ENCODE measurements at regions not wholly inside any gene's neighbourhood (a gene's known extent, or its start where the extent isn't known, plus 50 kb on each side); places are given as distances from the start of the nearest gene placed in this dataset.

- TF ChIP-seq, protein P1, sequence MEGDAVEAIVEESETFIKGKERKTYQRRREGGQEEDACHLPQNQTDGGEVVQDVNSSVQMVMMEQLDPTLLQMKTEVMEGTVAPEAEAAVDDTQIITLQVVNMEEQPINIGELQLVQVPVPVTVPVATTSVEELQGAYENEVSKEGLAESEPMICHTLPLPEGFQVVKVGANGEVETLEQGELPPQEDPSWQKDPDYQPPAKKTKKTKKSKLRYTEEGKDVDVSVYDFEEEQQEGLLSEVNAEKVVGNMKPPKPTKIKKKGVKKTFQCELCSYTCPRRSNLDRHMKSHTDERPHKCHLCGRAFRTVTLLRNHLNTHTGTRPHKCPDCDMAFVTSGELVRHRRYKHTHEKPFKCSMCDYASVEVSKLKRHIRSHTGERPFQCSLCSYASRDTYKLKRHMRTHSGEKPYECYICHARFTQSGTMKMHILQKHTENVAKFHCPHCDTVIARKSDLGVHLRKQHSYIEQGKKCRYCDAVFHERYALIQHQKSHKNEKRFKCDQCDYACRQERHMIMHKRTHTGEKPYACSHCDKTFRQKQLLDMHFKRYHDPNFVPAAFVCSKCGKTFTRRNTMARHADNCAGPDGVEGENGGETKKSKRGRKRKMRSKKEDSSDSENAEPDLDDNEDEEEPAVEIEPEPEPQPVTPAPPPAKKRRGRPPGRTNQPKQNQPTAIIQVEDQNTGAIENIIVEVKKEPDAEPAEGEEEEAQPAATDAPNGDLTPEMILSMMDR (conservative IDR thresholded peaks at IDR 0.05), result no peak
- no peak overlapping the region for H3K27ac ChIP-seq
Measured at GRCh38 chr4:22245294-22245693, 270.6 kb downstream of the ADGRA3 start.

DNA sequence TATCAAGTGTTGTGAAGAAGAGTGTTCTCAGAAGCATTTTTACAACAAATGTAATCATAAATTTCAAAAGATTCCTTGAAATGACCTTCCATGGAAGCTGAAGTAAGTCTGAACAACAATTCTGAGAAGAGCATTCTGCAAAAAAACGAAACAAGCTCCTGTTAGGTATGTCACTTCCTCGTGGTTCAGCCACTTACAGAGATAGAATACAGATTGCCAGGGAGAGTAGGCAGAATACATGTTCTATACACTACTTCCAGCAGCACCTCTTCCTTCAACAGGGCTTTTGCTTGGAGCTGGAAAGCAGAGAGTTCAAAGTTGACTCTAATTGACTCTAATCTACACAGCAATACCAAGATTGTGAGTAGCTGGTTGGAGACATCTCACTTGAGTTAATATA is 274.5 kb downstream of the ADGRA3 start:
- no peak overlapping the region for H3K27ac ChIP-seq
- TF ChIP-seq, protein P1 (conservative IDR thresholded peaks at IDR 0.05), result no peak

DNA sequence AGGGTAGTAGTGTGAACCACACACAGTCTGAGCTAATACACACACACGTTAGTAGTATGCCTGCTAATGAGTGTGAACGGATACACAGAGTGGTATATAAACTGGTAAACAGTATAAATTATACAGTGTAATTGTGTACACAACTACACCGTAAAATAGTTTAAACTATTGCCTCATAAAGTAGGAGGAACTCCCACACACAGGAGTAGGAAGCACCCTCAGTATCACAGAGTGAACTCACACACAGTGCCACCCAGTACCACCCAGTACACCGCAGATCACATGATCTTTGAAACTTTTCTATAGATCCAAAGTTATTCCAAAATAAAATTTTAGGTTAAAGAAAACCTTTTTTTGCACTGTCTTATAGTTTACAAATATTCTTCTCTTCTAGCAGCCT is 275.1 kb downstream of the ADGRA3 start:
- TF ChIP-seq, protein P1 (conservative IDR thresholded peaks at IDR 0.05), result no peak
- H3K27ac ChIP-seq, result no peak overlapping the region

DNA sequence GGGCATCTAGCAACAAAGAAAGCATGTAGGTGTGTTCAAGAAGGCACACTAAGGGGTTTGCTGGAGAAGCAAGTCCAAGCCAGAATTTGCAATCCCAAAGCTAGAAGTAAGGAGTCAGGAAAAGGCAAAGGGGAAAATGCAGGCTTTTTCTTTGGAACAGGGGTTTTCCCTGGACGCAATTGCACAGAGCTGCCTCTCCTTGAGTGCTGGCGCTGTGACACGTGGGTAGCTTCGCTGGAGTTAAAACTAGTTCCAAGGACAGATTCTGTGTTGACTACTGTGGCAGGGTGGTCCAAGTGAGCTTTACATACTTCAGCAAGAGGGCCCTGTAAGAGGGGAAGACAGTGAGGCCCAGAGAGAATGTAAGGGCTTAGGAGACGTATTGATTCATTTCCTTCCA is 277.1 kb downstream of the ADGRA3 start:
- TF ChIP-seq, protein P1 (conservative IDR thresholded peaks at IDR 0.05), result peak; percentile 54
- no peak overlapping the region for H3K27ac ChIP-seq

GRCh38 chr4:22237846-22238494 is 277.9 kb downstream of the ADGRA3 start:
- TF ChIP-seq, protein P1 (conservative IDR thresholded peaks at IDR 0.05), result no peak
- no peak overlapping the region for H3K27ac ChIP-seq

GRCh38 chr4:22237155-22237751 is 278.6 kb downstream of the ADGRA3 start:
- no peak overlapping the region for H3K27ac ChIP-seq
- TF ChIP-seq, protein P1 (conservative IDR thresholded peaks at IDR 0.05), result peak; percentile 49; the same call in 1 of the 2 replicates

GRCh38 chr4:22235698-22236097 is 280.2 kb downstream of the ADGRA3 start:
- H3K27ac ChIP-seq, result no peak overlapping the region
- TF ChIP-seq, protein P1 (conservative IDR thresholded peaks at IDR 0.05), result no peak

Measured in VCaP (cell line).